GM11168 (cell line): ENCODE measurements at regions not wholly inside any gene's neighbourhood (a gene's known extent, or its start where the extent isn't known, plus 50 kb on each side); places are given as distances from the start of the nearest gene placed in this dataset.
"Not testable (repeated sequence)": the region's sequence is repeated elsewhere in the genome, so short reads cannot be mapped to it uniquely, and the experiment has no call there.

Source experiments
- in situ Hi-C: fragments of 300-500 bp; cut with MboI; formaldehyde crosslinking; loops from one replicate; pipeline ENCODE4 v1.12.0; 2022; ENCODE audit warnings: low sequenced_read_pairs; ENCODE audit not compliant: unreplicated experiment

- in situ Hi-C loops, result not testable (repeated sequence)
Observed at GRCh38 chr1:234792221-234792864, 182.4 kb upstream of the IRF2BP2 start.

- in situ Hi-C loops, result not testable (repeated sequence)
Observed at GRCh38 chr1:234791615-234792014, 181.6 kb upstream of the IRF2BP2 start.

- in situ Hi-C loops, result not testable (repeated sequence)
Observed at GRCh38 chr1:234790333-234790732, 180.4 kb upstream of the IRF2BP2 start.

- in situ Hi-C loops, result not testable (repeated sequence)
Observed at GRCh38 chr1:234787011-234787584, 177.1 kb upstream of the IRF2BP2 start.

GRCh38 chr1:234785922-234786321 is 175.9 kb upstream of the IRF2BP2 start:
- in situ Hi-C loops, result not testable (repeated sequence)

DNA sequence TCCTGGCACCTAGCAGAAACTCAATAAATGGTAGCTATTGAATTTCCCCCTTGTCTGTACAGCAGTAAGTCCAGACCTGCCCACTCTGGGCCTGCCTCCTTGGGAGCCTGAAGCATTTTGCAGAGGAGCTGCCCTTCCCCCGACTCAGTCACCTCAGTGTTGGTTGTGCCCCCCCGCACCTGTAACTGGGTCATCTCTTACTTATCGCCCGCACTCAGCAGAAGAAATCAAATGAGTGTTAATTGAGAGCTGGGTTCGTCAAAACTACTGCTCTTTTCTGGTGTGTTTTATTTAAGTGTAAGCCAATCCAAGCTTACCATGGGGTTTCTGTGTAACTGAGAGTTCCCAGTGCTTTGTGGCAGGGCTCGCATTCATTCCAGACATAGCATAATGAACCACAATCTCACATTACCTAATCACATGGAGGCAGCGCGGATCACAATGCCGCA is 175.5 kb upstream of the IRF2BP2 start:
- in situ Hi-C loops, result not testable (repeated sequence)

GRCh38 chr1:234784108-234784507 is 174.1 kb upstream of the IRF2BP2 start:
- in situ Hi-C loops, result not testable (repeated sequence)

DNA sequence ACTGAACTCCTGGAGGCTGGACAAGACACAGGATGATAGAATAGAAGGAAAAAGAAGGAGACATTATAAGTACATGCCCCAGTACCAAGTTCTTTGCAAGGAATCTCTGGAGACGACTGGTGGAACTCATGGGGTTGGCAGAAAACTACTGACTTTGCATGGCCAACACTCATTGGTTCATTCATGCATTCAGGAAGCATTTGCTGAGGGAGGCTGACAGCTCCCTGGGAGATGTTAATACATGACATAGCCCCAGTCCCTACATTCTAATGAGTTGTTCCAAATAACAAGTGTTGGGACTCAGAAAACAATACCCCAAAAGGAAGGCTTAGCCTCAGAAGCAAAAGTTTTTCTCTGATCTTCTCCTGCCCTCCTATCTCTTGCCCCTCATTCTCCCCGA is 172.8 kb upstream of the IRF2BP2 start:
- in situ Hi-C loops, result no loop called here

DNA sequence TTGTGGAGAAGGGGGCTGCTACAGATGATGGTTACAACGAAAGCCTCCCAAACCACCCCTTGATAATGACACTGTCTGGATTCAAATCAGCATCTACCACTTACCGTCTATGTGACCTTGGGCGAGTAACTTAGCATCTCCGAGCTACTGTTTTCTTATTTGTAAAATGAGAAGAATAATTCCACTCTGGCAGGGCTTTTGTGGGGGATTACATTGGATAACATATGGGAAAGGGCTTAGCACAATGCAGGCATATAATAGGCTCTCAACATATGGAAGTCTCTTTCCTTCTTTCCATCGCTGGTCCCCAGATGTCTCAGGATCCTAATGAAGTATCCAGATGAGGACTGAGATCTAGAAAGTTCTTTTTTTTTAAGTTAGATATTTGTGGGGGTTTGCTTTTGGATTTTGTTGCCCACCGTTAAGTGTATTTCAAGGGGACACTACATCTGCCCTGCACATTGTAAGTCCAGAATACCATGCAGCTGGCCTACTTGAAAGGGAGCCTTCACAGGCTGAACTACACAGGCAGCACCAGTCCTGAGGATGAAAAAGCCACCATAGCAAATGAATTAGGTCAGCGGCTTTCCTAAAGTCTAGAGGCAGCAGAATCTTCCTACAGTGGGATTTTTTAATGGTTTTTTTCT is 172.2 kb upstream of the IRF2BP2 start:
- in situ Hi-C loops, result no loop called here

DNA sequence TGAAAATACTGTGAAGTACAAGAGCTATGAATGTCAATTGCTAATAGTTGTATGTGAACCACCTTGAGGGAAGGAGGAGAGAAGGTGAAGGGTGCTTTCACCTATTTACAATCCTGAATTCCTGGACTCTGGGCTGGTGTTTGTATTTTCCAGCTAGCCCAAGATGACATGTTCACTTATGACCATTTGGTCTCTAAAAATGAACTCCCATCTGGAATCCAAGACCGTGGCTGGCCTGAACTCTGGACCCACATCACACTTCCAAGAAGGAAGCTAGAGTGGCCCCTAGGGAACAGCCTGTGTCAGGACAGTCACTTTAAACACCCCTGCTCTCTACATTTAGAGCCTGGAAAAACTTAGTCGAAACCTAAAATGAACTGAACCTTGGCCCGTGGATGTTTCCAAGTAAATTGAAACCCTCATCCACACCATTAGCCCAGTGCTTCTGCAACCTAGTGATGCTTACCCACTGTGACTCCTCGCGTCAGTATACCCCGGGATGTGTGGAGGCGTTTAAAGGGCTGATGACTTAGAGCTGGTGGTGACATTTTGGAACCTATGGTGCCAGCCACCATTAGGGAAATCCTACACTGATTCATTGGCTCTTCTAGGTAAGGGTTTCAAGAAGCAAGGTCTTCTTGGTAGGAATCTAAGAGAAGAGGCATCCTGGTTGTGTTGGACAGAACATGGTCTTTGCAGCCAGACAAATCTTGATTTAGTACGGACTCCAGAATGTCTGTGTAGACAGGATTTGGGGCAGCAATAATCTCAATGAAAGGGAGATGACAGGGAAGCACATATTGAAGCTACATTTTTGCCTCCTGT is 171.5 kb upstream of the IRF2BP2 start:
- in situ Hi-C loops, result no loop called here

GRCh38 chr1:234780531-234781162 is 170.7 kb upstream of the IRF2BP2 start:
- in situ Hi-C loops, result no loop called here

DNA sequence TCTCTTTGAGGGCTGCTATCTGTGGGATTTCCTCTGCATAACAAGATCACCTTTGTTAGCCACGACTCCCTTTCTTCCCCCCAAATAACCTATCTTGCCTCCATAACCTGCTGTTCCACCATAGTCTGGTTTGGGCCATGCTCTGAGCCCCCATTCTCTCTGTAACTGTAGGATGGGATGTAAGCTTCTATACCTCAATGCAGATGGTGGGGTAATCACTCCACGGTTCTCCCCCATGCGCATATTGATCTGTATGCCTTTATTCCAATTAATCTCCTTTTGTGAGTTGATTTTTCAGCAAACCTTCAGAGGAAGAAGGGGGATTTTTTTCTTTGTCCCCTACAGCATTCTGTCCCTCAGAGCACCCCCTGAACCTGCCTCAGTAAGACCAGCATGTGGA is 170.1 kb upstream of the IRF2BP2 start:
- in situ Hi-C loops, result no loop called here

DNA sequence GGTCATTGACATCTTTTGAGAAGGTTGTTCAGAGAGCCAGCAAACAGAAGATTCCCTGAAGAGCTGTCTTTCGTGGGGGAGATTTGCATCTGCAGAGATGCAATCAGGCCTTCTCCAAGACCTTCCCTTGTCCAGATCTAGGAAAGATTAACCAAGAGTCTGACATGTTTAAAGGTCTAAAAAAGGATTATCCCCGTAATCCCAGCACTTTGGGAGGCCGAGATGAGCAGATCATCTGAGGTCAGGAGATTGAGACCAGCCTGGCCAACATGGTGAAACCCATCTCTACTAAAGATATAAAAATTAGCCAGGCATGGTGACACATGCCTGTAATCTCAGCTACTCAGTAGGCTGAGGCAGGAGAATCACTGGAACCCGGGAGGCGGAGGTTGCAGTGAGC is 169.6 kb upstream of the IRF2BP2 start:
- in situ Hi-C loops, result not testable (repeated sequence)

DNA sequence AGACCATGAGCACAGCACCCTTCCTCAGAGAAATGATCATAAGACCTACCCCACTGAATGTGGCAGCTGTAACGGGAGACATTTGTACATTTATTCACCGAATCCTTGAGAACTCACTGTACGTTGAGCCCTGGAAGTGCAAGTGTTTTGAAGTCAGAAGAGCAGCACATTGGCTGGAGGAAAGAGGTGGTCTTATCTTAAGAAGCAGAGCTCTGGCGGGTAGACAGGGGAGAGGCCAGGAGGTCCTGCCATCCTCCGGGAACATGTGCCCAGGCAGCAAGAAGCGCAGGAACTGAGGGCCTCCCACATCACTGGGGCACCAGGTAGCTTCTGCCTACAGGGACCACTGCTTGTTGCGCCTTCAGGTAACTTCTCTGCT is 169.2 kb upstream of the IRF2BP2 start:
- in situ Hi-C loops, result no loop called here

DNA sequence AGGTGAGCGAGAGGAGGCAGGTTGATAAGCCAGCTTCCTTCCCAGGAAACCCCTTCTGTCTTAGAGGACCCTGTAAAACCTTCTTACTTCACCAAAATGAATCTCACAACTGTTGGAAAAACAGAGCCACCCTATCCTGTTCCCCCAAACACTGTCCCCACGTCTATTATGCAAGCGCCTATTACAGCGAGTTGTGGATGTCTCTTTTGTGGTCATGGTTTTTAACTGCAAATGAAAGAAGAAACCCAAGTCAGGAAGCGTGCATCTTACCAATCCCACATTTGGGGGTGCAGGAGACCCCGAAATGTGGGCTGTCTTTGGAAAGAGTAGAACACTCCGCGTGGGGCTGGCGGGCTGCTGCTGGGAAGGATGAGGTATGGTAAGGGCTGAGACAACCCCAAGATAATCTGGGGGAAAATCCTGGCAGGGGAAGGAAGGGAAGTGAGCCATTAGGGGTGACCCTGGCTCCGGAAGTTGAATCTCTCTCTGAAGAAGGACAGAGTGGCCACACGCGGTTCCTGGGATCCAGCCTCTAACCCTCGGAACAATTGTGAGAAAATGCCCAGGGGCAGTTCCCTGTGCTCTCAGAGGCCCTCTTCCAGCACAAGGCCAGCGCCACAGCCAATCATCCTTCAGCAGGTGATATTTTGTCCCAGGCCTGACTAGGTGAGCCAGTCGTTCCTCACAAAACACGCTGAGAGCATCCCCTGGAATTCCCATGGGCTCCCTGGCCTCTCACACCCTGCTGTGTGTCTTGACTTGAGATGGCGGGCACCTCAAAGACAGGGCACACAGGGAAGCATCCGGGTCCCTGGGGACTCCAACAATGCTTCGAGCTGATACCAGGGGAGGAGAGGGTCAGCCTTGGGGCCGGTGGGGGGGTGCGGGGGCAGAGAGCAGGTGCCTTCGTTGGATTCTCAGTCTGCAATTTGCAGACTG is 168.5 kb upstream of the IRF2BP2 start:
- in situ Hi-C loops, result no loop called here

GRCh38 chr1:234777856-234778220 is 167.9 kb upstream of the IRF2BP2 start:
- in situ Hi-C loops, result no loop called here

GRCh38 chr1:234776876-234777855 is 167.2 kb upstream of the IRF2BP2 start:
- in situ Hi-C loops, result no loop called here

GRCh38 chr1:234776256-234776875 is 166.4 kb upstream of the IRF2BP2 start:
- in situ Hi-C loops, result no loop called here
